HG03045 (cell line): ENCODE measurements at regions not wholly inside any gene's neighbourhood (a gene's known extent, or its start where the extent isn't known, plus 50 kb on each side); places are given as distances from the start of the nearest gene placed in this dataset.
"Not testable (repeated sequence)": the region's sequence is repeated elsewhere in the genome, so short reads cannot be mapped to it uniquely, and the experiment has no call there.

Experiments used
- ATAC-seq: cut with Tn5 transposase; IDR thresholded peaks from one replicate; pipeline ENCODE4 v1.9.1; 2021; ENCODE audit warnings: mild to moderate bottlenecking, moderate library complexity; ENCODE audit not compliant: unreplicated experiment

GRCh38 chr20:41690702-41691101, 72.5 kb upstream of the CHD6 start:
- ATAC-seq, result no peak

- ATAC-seq, result no peak
These were observed 68.8 kb upstream of the CHD6 start for GRCh38 chr20:41686961-41687360.

GRCh38 chr20:41685145-41685544, 67.0 kb upstream of the CHD6 start:
- not testable (repeated sequence) for ATAC-seq

GRCh38 chr20:41678799-41679198, 60.6 kb upstream of the CHD6 start:
- ATAC-seq, result no peak

DNA sequence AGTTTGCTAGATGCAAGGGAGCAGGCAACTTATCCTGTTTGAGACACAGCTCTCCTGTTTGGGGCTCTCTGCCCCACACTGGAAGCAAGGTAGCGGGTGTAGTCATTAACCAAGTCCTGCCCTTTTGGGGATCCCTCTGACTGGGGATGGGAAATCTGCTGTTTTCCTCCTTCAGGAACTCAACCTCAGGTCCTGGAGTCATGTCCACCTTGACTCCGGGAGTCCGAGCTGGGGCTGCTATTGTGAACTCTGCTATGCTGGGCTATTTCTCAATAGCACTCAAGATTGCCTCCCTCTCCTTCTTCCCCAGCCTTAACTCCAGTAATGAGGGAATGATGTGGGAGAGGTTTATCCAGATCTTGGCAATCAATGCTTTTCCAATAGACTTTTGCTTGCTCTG, 54.1 kb upstream of the CHD6 start:
- no peak for ATAC-seq

DNA sequence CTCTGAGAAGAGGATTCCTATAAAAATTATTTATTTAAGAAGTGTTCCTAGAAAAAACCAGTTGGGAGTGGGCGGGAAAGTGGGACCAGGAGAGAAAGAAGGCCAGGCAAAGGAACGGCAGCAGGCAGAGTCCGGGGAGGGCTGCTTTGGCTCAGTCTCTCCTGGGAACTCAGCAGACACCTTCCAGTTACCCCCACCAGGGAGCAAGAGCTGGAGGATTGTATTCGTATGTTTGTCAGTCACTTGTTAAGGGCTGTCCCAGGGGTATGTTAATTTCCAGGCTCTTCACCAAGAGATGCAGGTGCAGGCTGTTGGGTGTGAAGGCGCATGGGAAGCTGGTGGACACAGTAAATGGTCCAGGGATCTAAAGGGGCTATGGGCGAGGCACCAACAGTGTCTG, 53.0 kb upstream of the CHD6 start:
- no peak for ATAC-seq

- no peak for ATAC-seq
These were observed 52.5 kb upstream of the CHD6 start for GRCh38 chr20:41670631-41671030.

DNA sequence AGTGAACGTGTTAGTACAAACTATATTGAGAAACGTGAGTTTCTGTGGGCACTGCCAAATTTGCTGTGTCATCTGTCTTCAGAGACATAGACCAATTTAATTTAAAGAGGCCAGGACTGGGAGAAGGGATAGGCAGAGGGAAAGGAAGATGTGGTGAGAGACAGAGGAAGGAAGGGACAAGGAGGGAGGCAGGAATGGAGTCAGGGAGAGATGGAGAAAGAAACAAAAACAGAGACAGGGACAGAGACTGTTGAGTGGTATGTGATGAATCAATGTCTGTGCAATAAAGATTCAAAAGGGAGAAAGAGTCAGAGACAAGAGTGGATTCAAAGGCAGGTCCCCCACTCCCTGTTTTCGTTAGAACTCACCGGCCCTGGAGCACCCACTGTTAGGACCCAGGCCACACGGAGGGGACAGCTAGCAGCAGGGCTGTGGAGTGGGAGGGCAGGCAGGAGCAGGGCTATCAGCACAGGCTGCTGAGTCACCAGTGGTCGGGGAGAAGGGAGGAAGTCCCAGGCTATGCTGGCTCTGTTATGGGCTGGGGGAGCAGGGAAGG, 51.6 kb upstream of the CHD6 start:
- no peak for ATAC-seq

DNA sequence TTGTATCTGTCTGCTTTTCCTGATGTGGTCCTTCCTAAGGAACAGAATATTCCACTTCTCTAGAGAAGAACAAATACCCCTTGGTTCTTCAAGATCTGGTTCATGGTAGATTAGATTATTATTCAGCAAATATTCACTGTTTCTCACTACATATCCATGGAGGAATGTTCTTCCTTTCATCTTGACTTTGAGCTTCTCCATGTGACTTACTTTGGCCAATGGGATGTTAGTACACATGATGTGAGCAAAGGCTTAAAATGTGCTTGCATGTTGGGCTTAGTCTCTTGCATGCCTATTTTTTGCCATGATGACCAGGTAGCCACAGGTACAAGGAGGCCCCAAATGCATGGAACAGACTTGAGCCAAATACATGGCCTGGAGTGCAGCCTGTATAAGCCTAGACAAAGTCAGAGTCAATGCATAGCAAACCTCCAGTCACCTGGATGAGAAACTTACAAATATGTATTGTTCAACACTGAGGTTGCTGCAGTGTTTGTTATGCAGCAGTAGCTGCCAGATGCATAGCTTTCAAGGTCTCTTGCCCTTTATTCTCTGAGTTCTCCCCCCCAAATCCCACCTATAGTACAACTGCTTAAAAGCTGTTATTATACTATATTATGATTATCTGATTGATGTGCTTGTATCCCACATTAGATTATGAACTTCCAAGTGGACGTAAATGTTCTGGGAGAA, 50.0 kb upstream of the CHD6 start:
- no peak for ATAC-seq
